Lower leg skin (tissue), 4 donors: ENCODE measurements at regions not wholly inside any gene's neighbourhood (a gene's known extent, or its start where the extent isn't known, plus 50 kb on each side); places are given as distances from the start of the nearest gene placed in this dataset.

Experiments used
- DNase-seq, 2 donors: peaks; one replicate each; pipeline ENCODE4 v3.0.0-alpha.2; 2019; ENCODE audit warnings: low spot score in 2 of 2
- H3K4me3 ChIP-seq: fragments of 200-600 bp; sonication (generic); 2 replicates; pipeline ENCODE4 v1.5.1; 2017; ENCODE audit warnings: mild to moderate bottlenecking, low read depth; ENCODE audit not compliant: poor library complexity, severe bottlenecking
- CTCF ChIP-seq, 3 donors: fragments of 450-650 bp; IDR thresholded peaks; one replicate each; pipeline ENCODE4 v1.5.1; 2016; ENCODE audit warnings: antibody characterized with exemption in 3 of 3, mild to moderate bottlenecking in 3 of 3, moderate library complexity in 2 of 3
- POLR2A ChIP-seq, 2 donors: fragments of 450-650 bp; IDR thresholded peaks; one replicate each; pipeline ENCODE4 v1.6.1; 2016 to 2017; ENCODE audit warnings: antibody characterized with exemption in 2 of 2, mild to moderate bottlenecking in 1 of 2, moderate library complexity in 1 of 2
- WGBS, 2 donors: methylation state at CpG; one replicate each; pipeline ENCODE4 v1.1.5; 2018; 5-methylcytosine and 5-hydroxymethylcytosine counted together
- intact Hi-C: fragments of 100-400 bp; cut with DNase I; formaldehyde crosslinking; loops from one replicate; pipeline ENCODE4 v1.15.0; 2023; ENCODE audit warnings: low total_unique reads

- no peak for DNase-seq
- no peak overlapping the region for H3K4me3 ChIP-seq
- WGBS, 2 donors: 30 to 40% methylated on average over 5 of the region's 5 CpGs
- TF ChIP-seq CTCF (IDR thresholded peaks at IDR 0.05) (no peak), POLR2A (IDR thresholded peaks at IDR 0.05) (no peak)
- intact Hi-C loops: no loop called here
Measured at GRCh38 chr1:108075055-108075454, 110.1 kb upstream of the VAV3 start.

GRCh38 chr1:108072776-108073175 lies 107.8 kb upstream of the VAV3 start:
- H3K4me3 ChIP-seq: no peak overlapping the region
- 39 to 55% methylated on average over 1 of the region's 1 CpG for WGBS, 2 donors
- no peak for TF ChIP-seq CTCF (IDR thresholded peaks at IDR 0.05)
- no peak for TF ChIP-seq POLR2A (IDR thresholded peaks at IDR 0.05)
- no peak for DNase-seq
- intact Hi-C loops: no loop called here

- intact Hi-C loops: no loop called here
- H3K4me3 ChIP-seq: no peak overlapping the region
- DNase-seq: no peak
- TF ChIP-seq POLR2A (IDR thresholded peaks at IDR 0.05) (no peak), CTCF (IDR thresholded peaks at IDR 0.05) (no peak)
- WGBS, 2 donors: 40 to 46% methylated on average over 2 of the region's 2 CpGs
Measured at GRCh38 chr1:108072212-108072611, 107.2 kb upstream of the VAV3 start.

- TF ChIP-seq POLR2A (IDR thresholded peaks at IDR 0.05): no peak
- no peak for TF ChIP-seq CTCF (IDR thresholded peaks at IDR 0.05)
- no peak overlapping the region for H3K4me3 ChIP-seq
- no peak for DNase-seq
- intact Hi-C loops: no loop called here
- 78 to 80% methylated on average over 2 of the region's 2 CpGs for WGBS, 2 donors
Measured at GRCh38 chr1:108071601-108072000, 106.6 kb upstream of the VAV3 start.

GRCh38 chr1:108070662-108071061 lies 105.7 kb upstream of the VAV3 start:
- no peak for TF ChIP-seq POLR2A (IDR thresholded peaks at IDR 0.05)
- intact Hi-C loops: no loop called here
- no peak overlapping the region for H3K4me3 ChIP-seq
- 37 to 60% methylated on average over 2 of the region's 2 CpGs for WGBS, 2 donors
- no peak for DNase-seq

- no peak for DNase-seq
- intact Hi-C loops: no loop called here
- 60 to 64% methylated on average over 2 of the region's 2 CpGs for WGBS, 2 donors
- TF ChIP-seq CTCF (IDR thresholded peaks at IDR 0.05) (no peak), POLR2A (IDR thresholded peaks at IDR 0.05) (no peak)
- H3K4me3 ChIP-seq: no peak overlapping the region
Measured at GRCh38 chr1:108067884-108068540, 103.0 kb upstream of the VAV3 start.
